IMR-90 (cell line): ENCODE measurements at regions not wholly inside any gene's neighbourhood (a gene's known extent, or its start where the extent isn't known, plus 50 kb on each side); places are given as distances from the start of the nearest gene placed in this dataset.

Experiments used
- ATAC-seq: fragments of 200-7000 bp; cut with Tn5 transposase; 2 replicates; pipeline ENCODE4 v1.9.1; 2020; ENCODE audit warnings: low read depth, mild to moderate bottlenecking, moderate library complexity
- BruUV-seq: library from RNA; stranded (reverse); fragments of 400-500 nt; replicated peaks from 2 replicates; lab custom pipeline; 2021; lab: Mats Ljungman, UMichigan
- CTCF ChIA-PET: fragments of 300-600 bp; formaldehyde crosslinking; extraction: SDS; loops from one replicate; lab custom pipeline; 2021; ENCODE audit warnings: antibody characterized with exemption; lab: Yijun Ruan, JAX
- POLR2A ChIA-PET: fragments of 300-600 bp; sonication (Branson Sonifier 250); formaldehyde crosslinking; loops from one replicate; lab custom pipeline; 2022; ENCODE audit warnings: antibody characterized with exemption; ENCODE audit not compliant: unreplicated experiment; lab: Charles Lee
- DNase-seq: peaks from one replicate; pipeline ENCODE4 v3.0.0; 2013
- H2AFZ ChIP-seq: replicated peaks from 2 replicates; pipeline ENCODE3; 2013; ENCODE audit warnings: low read length, mild to moderate bottlenecking; ENCODE audit not compliant: poor library complexity
- H2AK5ac ChIP-seq: 2 replicates; pipeline ENCODE4 v1.6.1; 2013; ENCODE audit warnings: low read depth, low read length, inconsistent platforms
- H2AK9ac ChIP-seq: replicated peaks from 2 replicates; pipeline ENCODE3; 2013; ENCODE audit warnings: mild to moderate bottlenecking, low read depth, low read length, moderate library complexity; ENCODE audit not compliant: poor library complexity
- H2BK120ac ChIP-seq: 2 replicates; pipeline ENCODE4 v1.6.1; 2013; ENCODE audit warnings: low read depth, low read length, inconsistent platforms
- H2BK15ac ChIP-seq: 3 replicates; pipeline ENCODE4 v1.6.1; 2013; ENCODE audit warnings: low read depth, low read length, inconsistent platforms
- H2BK20ac ChIP-seq: 2 replicates; pipeline ENCODE4 v1.6.1; 2013; ENCODE audit warnings: low read depth, mild to moderate bottlenecking, inconsistent platforms, low read length, moderate library complexity
- H2BK5ac ChIP-seq: 2 replicates; pipeline ENCODE4 v1.6.1; 2013; ENCODE audit warnings: mild to moderate bottlenecking, low read depth, low read length, inconsistent platforms; ENCODE audit not compliant: poor library complexity, severe bottlenecking
- H3K14ac ChIP-seq: replicated peaks from 2 replicates; pipeline ENCODE4 v1.6.1; 2013; ENCODE audit warnings: low read depth, low read length, inconsistent platforms
- H3K18ac ChIP-seq: 2 replicates; pipeline ENCODE4 v1.6.1; 2013; ENCODE audit warnings: low read depth, low read length, control low read depth
- H3K23ac ChIP-seq: 2 replicates; pipeline ENCODE4 v1.6.1; 2013; ENCODE audit warnings: low read depth, low read length, inconsistent platforms
- H3K27ac ChIP-seq: 2 replicates; pipeline ENCODE4 v1.5.1; 2013; ENCODE audit warnings: mild to moderate bottlenecking, control low read depth, low read length; ENCODE audit not compliant: insufficient read depth
- H3K27me3 ChIP-seq: 2 replicates; pipeline ENCODE4 v1.6.1; 2013; ENCODE audit warnings: low read length; ENCODE audit not compliant: control insufficient read depth, insufficient read depth
- H3K36me3 ChIP-seq: 2 replicates; pipeline ENCODE4 v1.6.1; 2013; ENCODE audit warnings: low read length, mixed read lengths; ENCODE audit not compliant: control insufficient read depth, insufficient read depth
- H3K4ac ChIP-seq: 2 replicates; pipeline ENCODE4 v1.6.1; 2013; ENCODE audit warnings: low read depth, low read length, inconsistent platforms
- H3K4me1 ChIP-seq: 2 replicates; pipeline ENCODE4 v1.6.1; 2013; ENCODE audit warnings: low read length, mixed read lengths; ENCODE audit not compliant: control insufficient read depth, insufficient read depth
- H3K4me2 ChIP-seq: 2 replicates; pipeline ENCODE4 v1.6.1; 2013; ENCODE audit warnings: low read depth, mild to moderate bottlenecking, control low read depth, low read length, moderate library complexity
- H3K4me3 ChIP-seq: 2 replicates; pipeline ENCODE4 v1.5.1; 2013; ENCODE audit warnings: low read depth, mild to moderate bottlenecking, control low read depth, low read length, moderate library complexity; ENCODE audit not compliant: insufficient read depth
- H3K56ac ChIP-seq: 2 replicates; pipeline ENCODE4 v1.6.1; 2013; ENCODE audit warnings: low read length, inconsistent platforms; ENCODE audit not compliant: insufficient read depth; ENCODE audit errors: extremely low read depth
- H3K79me1 ChIP-seq, 2 experiments: 2 replicates each; pipeline ENCODE4 v1.6.1; 2013; ENCODE audit warnings: low read length in 2 of 2, inconsistent platforms in 1 of 2, low read depth in 1 of 2
- H3K9ac ChIP-seq: 2 replicates; pipeline ENCODE4 v1.6.1; 2013; ENCODE audit warnings: low read depth, low read length, control low read depth
- H3K9me1 ChIP-seq: 2 replicates; pipeline ENCODE4 v1.6.1; 2013; ENCODE audit warnings: low read length, inconsistent platforms; ENCODE audit not compliant: insufficient read depth
- H3K9me3 ChIP-seq: 2 replicates; pipeline ENCODE4 v1.6.1; 2013; ENCODE audit warnings: low read length; ENCODE audit not compliant: control insufficient read depth, insufficient read depth
- H4K20me1 ChIP-seq: 2 replicates; pipeline ENCODE4 v1.6.1; 2013; ENCODE audit warnings: low read length, inconsistent platforms; ENCODE audit not compliant: insufficient read depth
- H4K5ac ChIP-seq: 2 replicates; pipeline ENCODE4 v1.6.1; 2013; ENCODE audit warnings: mild to moderate bottlenecking, low read depth, low read length, control low read depth
- H4K8ac ChIP-seq, 2 experiments: 2 replicates each; pipeline ENCODE4 v1.6.1; 2013; ENCODE audit warnings: low read depth in 2 of 2, low read length in 2 of 2, control low read depth in 1 of 2, inconsistent platforms in 1 of 2
- H4K91ac ChIP-seq: 2 replicates; pipeline ENCODE4 v1.6.1; 2013; ENCODE audit warnings: low read depth, low read length, inconsistent platforms; ENCODE audit not compliant: insufficient read depth
- BHLHE40 ChIP-seq: fragments of 150-350 bp; IDR thresholded peaks from 2 replicates; pipeline ENCODE4 v1.6.1; 2016; ENCODE audit warnings: mild to moderate bottlenecking, low read depth, low read length
- CHD1 ChIP-seq: IDR thresholded peaks from 2 replicates; pipeline ENCODE4 v1.6.1; 2012; ENCODE audit warnings: low read depth, low read length, improper control_type of control experiment
- FOS ChIP-seq: fragments of 150-350 bp; IDR thresholded peaks from 2 replicates; pipeline ENCODE4 v1.6.1; 2016; ENCODE audit warnings: low read depth, low read length
- MAFK ChIP-seq: IDR thresholded peaks from 2 replicates; pipeline ENCODE4 v1.6.1; 2012; ENCODE audit warnings: low read depth, low read length, improper control_type of control experiment
- MAZ ChIP-seq: IDR thresholded peaks from 2 replicates; pipeline ENCODE4 v1.6.1; 2012; ENCODE audit warnings: low read depth, mild to moderate bottlenecking, low read length, improper control_type of control experiment, moderate library complexity, borderline replicate concordance
- MXI1 ChIP-seq: IDR thresholded peaks from 2 replicates; pipeline ENCODE4 v1.6.1; 2012; ENCODE audit warnings: low read depth, mild to moderate bottlenecking, low read length, moderate library complexity, borderline replicate concordance
- POLR2A ChIP-seq: IDR thresholded peaks from 2 replicates; pipeline ENCODE4 v1.6.1; 2012; ENCODE audit warnings: mild to moderate bottlenecking, low read depth, low read length
- RAD21 ChIP-seq: IDR thresholded peaks from 2 replicates; pipeline ENCODE4 v1.6.1; 2012; ENCODE audit warnings: low read length, improper control_type of control experiment
- RCOR1 ChIP-seq: IDR thresholded peaks from 2 replicates; pipeline ENCODE4 v1.6.1; 2012; ENCODE audit warnings: mild to moderate bottlenecking, low read length, improper control_type of control experiment; ENCODE audit not compliant: insufficient replicate concordance
- RFX5 ChIP-seq: IDR thresholded peaks from 2 replicates; pipeline ENCODE4 v1.8.0; 2012; ENCODE audit warnings: low read depth, mild to moderate bottlenecking, low read length, moderate library complexity
- WGBS, 2 experiments: methylation state at CpG; one replicate each; pipeline versions ENCODE4 v1.1.5 to v1.1.7; 2013; ENCODE audit warnings: missing lambda C conversion rate in 2 of 2; ENCODE audit not compliant: insufficient read length in 1 of 2; ENCODE audit errors: extremely low coverage in 2 of 2; 5-methylcytosine and 5-hydroxymethylcytosine counted together
- dilution Hi-C: fragments of 300-500 bp; cut with HindIII; formaldehyde crosslinking; loops from one replicate; pipeline ENCODE4 v1.14.3; 2018; ENCODE audit warnings: low sequenced_read_pairs; ENCODE audit not compliant: unreplicated experiment
- in situ Hi-C: fragments of 300-500 bp; cut with MboI; formaldehyde crosslinking; loops from 3 replicates; pipeline ENCODE4 v1.14.3; 2019; ENCODE audit warnings: low sequenced_read_pairs, inconsistent platforms, mixed read lengths
- intact Hi-C: fragments of 100-400 bp; cut with micrococcal nuclease; formaldehyde crosslinking; loops from 2 replicates; pipeline ENCODE4 v1.10.0; 2022
- TF ChIP-seq, protein P1 (sequence below): fragments of 150-350 bp; IDR thresholded peaks from 2 replicates; pipeline ENCODE4 v1.6.1; 2017; ENCODE audit warnings: mild to moderate bottlenecking, antibody characterized with exemption, low read length, low read depth
- TF ChIP-seq, protein P2 (sequence below): conservative IDR thresholded peaks from 2 replicates; pipeline ENCODE4 v1.5.1; 2012; ENCODE audit warnings: mild to moderate bottlenecking, low read depth, low read length, improper control_type of control experiment
- TF ChIP-seq, protein P3 (sequence below): fragments of 150-350 bp; IDR thresholded peaks from 2 replicates; pipeline ENCODE4 v1.6.1; 2016; ENCODE audit warnings: low read depth, mild to moderate bottlenecking, low read length, moderate library complexity, borderline replicate concordance

DNA sequence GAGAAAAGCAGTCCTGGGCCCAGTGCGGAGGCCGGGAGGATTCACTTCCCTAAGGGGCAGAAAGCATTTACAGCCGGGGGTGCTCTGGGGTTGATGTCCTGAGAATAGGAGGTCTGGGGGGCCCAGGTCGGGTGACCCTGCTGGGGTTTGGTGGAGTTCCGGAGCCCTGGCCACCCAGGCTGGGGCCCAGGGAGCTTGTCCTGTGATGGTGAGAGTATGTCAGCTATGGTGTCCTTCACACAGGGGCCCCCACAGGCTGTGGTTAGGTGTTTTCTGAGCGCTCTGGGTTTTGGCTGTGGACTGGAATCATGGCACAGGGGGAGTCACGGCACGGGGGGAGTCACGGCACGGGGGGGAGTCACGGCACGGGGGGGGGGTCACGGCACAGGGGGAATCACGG lies 54.5 kb upstream of the TMEM18 start:
- CTCF ChIA-PET = no interaction called here
- no peaks in the 10 kb centered on the region for H4K20me1 ChIP-seq
- H2BK5ac ChIP-seq = no peak overlapping the region
- POLR2A ChIA-PET = no interaction called here
- no peak for ATAC-seq
- H2BK15ac ChIP-seq = no peak overlapping the region
- no peak overlapping the region for H3K14ac ChIP-seq
- H3K27ac ChIP-seq = no peak overlapping the region
- no peak overlapping the region for H2AK5ac ChIP-seq
- intact Hi-C loops = no loop called here
- no peak overlapping the region for H3K4me2 ChIP-seq
- no peak overlapping the region for H4K5ac ChIP-seq
- no peak overlapping the region for H3K56ac ChIP-seq
- H2AK9ac ChIP-seq = no peak overlapping the region
- H3K9me3 ChIP-seq = no peaks in the 10 kb centered on the region
- 0 out of 2 replicates have a peak, but pooled peaks cover 4% of the 10 kb centered on the region for H3K9me1 ChIP-seq
- no peaks in the 10 kb centered on the region for H3K79me1 ChIP-seq
- DNase-seq = no peak
- H2BK20ac ChIP-seq = no peak overlapping the region
- H2AFZ ChIP-seq = no peak overlapping the region
- in situ Hi-C loops = no loop called here
- H3K23ac ChIP-seq = no peak overlapping the region
- dilution Hi-C loops = no loop called here
- H3K4ac ChIP-seq = no peak overlapping the region
- TF ChIP-seq MXI1 = no peak
- TF ChIP-seq, protein P1, sequence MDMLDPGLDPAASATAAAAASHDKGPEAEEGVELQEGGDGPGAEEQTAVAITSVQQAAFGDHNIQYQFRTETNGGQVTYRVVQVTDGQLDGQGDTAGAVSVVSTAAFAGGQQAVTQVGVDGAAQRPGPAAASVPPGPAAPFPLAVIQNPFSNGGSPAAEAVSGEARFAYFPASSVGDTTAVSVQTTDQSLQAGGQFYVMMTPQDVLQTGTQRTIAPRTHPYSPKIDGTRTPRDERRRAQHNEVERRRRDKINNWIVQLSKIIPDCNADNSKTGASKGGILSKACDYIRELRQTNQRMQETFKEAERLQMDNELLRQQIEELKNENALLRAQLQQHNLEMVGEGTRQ = no peak
- no peak for TF ChIP-seq RFX5
- no peak for TF ChIP-seq CHD1
- no peak for TF ChIP-seq RAD21
- no peak for TF ChIP-seq MAZ
- no peak for TF ChIP-seq RCOR1
- TF ChIP-seq FOS = no peak
- TF ChIP-seq BHLHE40 = no peak
- TF ChIP-seq POLR2A = no peak
- TF ChIP-seq, protein P2, sequence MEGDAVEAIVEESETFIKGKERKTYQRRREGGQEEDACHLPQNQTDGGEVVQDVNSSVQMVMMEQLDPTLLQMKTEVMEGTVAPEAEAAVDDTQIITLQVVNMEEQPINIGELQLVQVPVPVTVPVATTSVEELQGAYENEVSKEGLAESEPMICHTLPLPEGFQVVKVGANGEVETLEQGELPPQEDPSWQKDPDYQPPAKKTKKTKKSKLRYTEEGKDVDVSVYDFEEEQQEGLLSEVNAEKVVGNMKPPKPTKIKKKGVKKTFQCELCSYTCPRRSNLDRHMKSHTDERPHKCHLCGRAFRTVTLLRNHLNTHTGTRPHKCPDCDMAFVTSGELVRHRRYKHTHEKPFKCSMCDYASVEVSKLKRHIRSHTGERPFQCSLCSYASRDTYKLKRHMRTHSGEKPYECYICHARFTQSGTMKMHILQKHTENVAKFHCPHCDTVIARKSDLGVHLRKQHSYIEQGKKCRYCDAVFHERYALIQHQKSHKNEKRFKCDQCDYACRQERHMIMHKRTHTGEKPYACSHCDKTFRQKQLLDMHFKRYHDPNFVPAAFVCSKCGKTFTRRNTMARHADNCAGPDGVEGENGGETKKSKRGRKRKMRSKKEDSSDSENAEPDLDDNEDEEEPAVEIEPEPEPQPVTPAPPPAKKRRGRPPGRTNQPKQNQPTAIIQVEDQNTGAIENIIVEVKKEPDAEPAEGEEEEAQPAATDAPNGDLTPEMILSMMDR = no peak
- no peak for TF ChIP-seq MAFK
- TF ChIP-seq, protein P3, sequence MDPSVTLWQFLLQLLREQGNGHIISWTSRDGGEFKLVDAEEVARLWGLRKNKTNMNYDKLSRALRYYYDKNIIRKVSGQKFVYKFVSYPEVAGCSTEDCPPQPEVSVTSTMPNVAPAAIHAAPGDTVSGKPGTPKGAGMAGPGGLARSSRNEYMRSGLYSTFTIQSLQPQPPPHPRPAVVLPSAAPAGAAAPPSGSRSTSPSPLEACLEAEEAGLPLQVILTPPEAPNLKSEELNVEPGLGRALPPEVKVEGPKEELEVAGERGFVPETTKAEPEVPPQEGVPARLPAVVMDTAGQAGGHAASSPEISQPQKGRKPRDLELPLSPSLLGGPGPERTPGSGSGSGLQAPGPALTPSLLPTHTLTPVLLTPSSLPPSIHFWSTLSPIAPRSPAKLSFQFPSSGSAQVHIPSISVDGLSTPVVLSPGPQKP = no peak
- H4K8ac ChIP-seq = no peak overlapping the region
- 77% methylated on average over 4 of the region's 14 CpGs; no CpG with 5 or more reads in 1 of the 2 experiments for WGBS, 2 experiments
- no peaks in the 10 kb centered on the region for H3K4me1 ChIP-seq
- H4K91ac ChIP-seq = no peak overlapping the region
- no peak overlapping the region for H2BK120ac ChIP-seq
- H3K18ac ChIP-seq = no peak overlapping the region
- no peak overlapping the region for H3K4me3 ChIP-seq
- no peak overlapping the region for H3K9ac ChIP-seq
- no peaks in the 10 kb centered on the region for H3K36me3 ChIP-seq
- BruUV-seq = no TSS peak
- H3K27me3 ChIP-seq = peaks cover 1% of the 10 kb centered on the region; the same call in 1 of the 2 replicates
